ENCODE measurements at regions not wholly inside any gene's neighbourhood (a gene's known extent, or its start where the extent isn't known, plus 50 kb on each side); places are given as distances from the start of the nearest gene placed in this dataset.

- H3K36me3 ChIP-seq (ENCODE audit: control insufficient read depth, insufficient read depth, low read length), result no peaks in the 10 kb centered on the region
- no peak for TF ChIP-seq CTCF (IDR thresholded peaks at IDR 0.05)
- H3K9ac ChIP-seq, result no peak overlapping the region
- no peak overlapping the region for H3K4me3 ChIP-seq (ENCODE audit: low read depth, low read length)
- H3K4me2 ChIP-seq (ENCODE audit: low read length), result no peak overlapping the region
- no peaks in the 10 kb centered on the region for H3K27me3 ChIP-seq (ENCODE audit: control insufficient read depth, insufficient read depth, low read length)
- H3K27ac ChIP-seq, result no peak overlapping the region
- H3K9me3 ChIP-seq (ENCODE audit: control insufficient read depth, low read length), result no peaks in the 10 kb centered on the region
- H3K79me2 ChIP-seq, result no peaks in the 10 kb centered on the region
- no peaks in the 10 kb centered on the region for H3K4me1 ChIP-seq
- no peak overlapping the region for H2AFZ ChIP-seq
Measured at GRCh38 chr1:60431593-60431992, 358.0 kb upstream of the C1orf87 start.

- Histone ChIP-seq H3K4me1 (no peaks in the 10 kb centered on the region), H2AFZ (no peak overlapping the region), H3K9ac (no peak overlapping the region), H3K27me3 (ENCODE audit: control insufficient read depth, insufficient read depth, low read length) (no peaks in the 10 kb centered on the region), H3K4me2 (ENCODE audit: low read length) (no peak overlapping the region), H3K27ac (no peak overlapping the region), H3K79me2 (no peaks in the 10 kb centered on the region), H3K4me3 (ENCODE audit: low read depth, low read length) (no peak overlapping the region), H3K9me3 (ENCODE audit: control insufficient read depth, low read length) (no peaks in the 10 kb centered on the region), H3K36me3 (ENCODE audit: control insufficient read depth, insufficient read depth, low read length) (no peaks in the 10 kb centered on the region)
- no peak for TF ChIP-seq CTCF (IDR thresholded peaks at IDR 0.05)
Measured at GRCh38 chr1:60430375-60430774, 356.8 kb upstream of the C1orf87 start.

GRCh38 chr1:60428127-60428526 is 354.6 kb upstream of the C1orf87 start:
- no peaks in the 10 kb centered on the region for H3K79me2 ChIP-seq
- no peaks in the 10 kb centered on the region for H3K27me3 ChIP-seq (ENCODE audit: control insufficient read depth, insufficient read depth, low read length)
- no peak overlapping the region for H2AFZ ChIP-seq
- H3K9me3 ChIP-seq (ENCODE audit: control insufficient read depth, low read length), result no peaks in the 10 kb centered on the region
- no peak overlapping the region for H3K4me3 ChIP-seq (ENCODE audit: low read depth, low read length)
- no peak overlapping the region for H3K9ac ChIP-seq
- H3K4me2 ChIP-seq (ENCODE audit: low read length), result no peak overlapping the region
- TF ChIP-seq CTCF (IDR thresholded peaks at IDR 0.05), result no peak
- no peaks in the 10 kb centered on the region for H3K36me3 ChIP-seq (ENCODE audit: control insufficient read depth, insufficient read depth, low read length)
- no peaks in the 10 kb centered on the region for H3K4me1 ChIP-seq
- peak overlapping the region; percentile 5 for H3K27ac ChIP-seq

GRCh38 chr1:60427701-60428100 is 354.1 kb upstream of the C1orf87 start:
- Histone ChIP-seq H3K36me3 (ENCODE audit: control insufficient read depth, insufficient read depth, low read length) (no peaks in the 10 kb centered on the region), H3K4me2 (ENCODE audit: low read length) (no peak overlapping the region), H3K9ac (no peak overlapping the region), H3K27ac (no peak overlapping the region), H3K79me2 (no peaks in the 10 kb centered on the region), H3K27me3 (ENCODE audit: control insufficient read depth, insufficient read depth, low read length) (no peaks in the 10 kb centered on the region), H3K9me3 (ENCODE audit: control insufficient read depth, low read length) (no peaks in the 10 kb centered on the region), H3K4me1 (no peaks in the 10 kb centered on the region), H2AFZ (no peak overlapping the region), H3K4me3 (ENCODE audit: low read depth, low read length) (no peak overlapping the region)
- TF ChIP-seq CTCF (IDR thresholded peaks at IDR 0.05), result no peak

GRCh38 chr1:60427194-60427593 is 353.6 kb upstream of the C1orf87 start:
- no peak overlapping the region for H2AFZ ChIP-seq
- peaks cover under 1% of the 10 kb centered on the region for H3K9me3 ChIP-seq (ENCODE audit: control insufficient read depth, low read length)
- no peaks in the 10 kb centered on the region for H3K4me1 ChIP-seq
- no peak overlapping the region for H3K4me2 ChIP-seq (ENCODE audit: low read length)
- no peak overlapping the region for H3K9ac ChIP-seq
- H3K27me3 ChIP-seq (ENCODE audit: control insufficient read depth, insufficient read depth, low read length), result no peaks in the 10 kb centered on the region
- no peaks in the 10 kb centered on the region for H3K36me3 ChIP-seq (ENCODE audit: control insufficient read depth, insufficient read depth, low read length)
- H3K79me2 ChIP-seq, result no peaks in the 10 kb centered on the region
- no peak overlapping the region for H3K27ac ChIP-seq
- no peak overlapping the region for H3K4me3 ChIP-seq (ENCODE audit: low read depth, low read length)
- no peak for TF ChIP-seq CTCF (IDR thresholded peaks at IDR 0.05)
